HG03103 (cell line): ENCODE measurements at regions not wholly inside any gene's neighbourhood (a gene's known extent, or its start where the extent isn't known, plus 50 kb on each side); places are given as distances from the start of the nearest gene placed in this dataset.

ENCODE experiments used
- ATAC-seq: cut with Tn5 transposase; IDR thresholded peaks from one replicate; pipeline ENCODE4 v1.9.1; 2021; ENCODE audit warnings: low read depth; ENCODE audit not compliant: unreplicated experiment

GRCh38 chr6:144888621-144889020 is 603.5 kb downstream of the UTRN start:
- no peak for ATAC-seq

- ATAC-seq: no peak
These were observed 608.6 kb downstream of the UTRN start for GRCh38 chr6:144893680-144894151.

GRCh38 chr6:144894240-144894639 is 609.1 kb downstream of the UTRN start:
- ATAC-seq: no peak

GRCh38 chr6:144895313-144896278 is 610.5 kb downstream of the UTRN start:
- no peak for ATAC-seq

GRCh38 chr6:144896289-144896688 is 611.2 kb downstream of the UTRN start:
- ATAC-seq: no peak

- ATAC-seq: no peak
These were observed 611.7 kb downstream of the UTRN start for GRCh38 chr6:144896871-144897270.

- ATAC-seq: no peak
These were observed 612.3 kb downstream of the UTRN start for GRCh38 chr6:144897441-144897921.

- ATAC-seq: no peak
These were observed 613.0 kb downstream of the UTRN start for GRCh38 chr6:144898052-144898689.

GRCh38 chr6:144898741-144899140 is 613.6 kb downstream of the UTRN start:
- no peak for ATAC-seq

- no peak for ATAC-seq
These were observed 614.0 kb downstream of the UTRN start for GRCh38 chr6:144899161-144899560.

GRCh38 chr6:144901412-144901811 is 616.3 kb downstream of the UTRN start:
- no peak for ATAC-seq

- ATAC-seq: no peak
These were observed 622.9 kb downstream of the UTRN start for GRCh38 chr6:144908004-144908403.

- no peak for ATAC-seq
These were observed 624.7 kb downstream of the UTRN start for GRCh38 chr6:144909753-144910285.

GRCh38 chr6:144911322-144911721 is 626.2 kb downstream of the UTRN start:
- ATAC-seq: no peak

- ATAC-seq: no peak
These were observed 627.3 kb downstream of the UTRN start for GRCh38 chr6:144912474-144912873.

GRCh38 chr6:144918073-144918472 is 632.9 kb downstream of the UTRN start:
- no peak for ATAC-seq

GRCh38 chr6:144919560-144919959 is 634.4 kb downstream of the UTRN start:
- no peak for ATAC-seq

GRCh38 chr6:144920391-144920961 is 635.3 kb downstream of the UTRN start:
- ATAC-seq: no peak

- no peak for ATAC-seq
These were observed 636.3 kb downstream of the UTRN start for GRCh38 chr6:144921206-144921975.

- ATAC-seq: no peak
These were observed 637.1 kb downstream of the UTRN start for GRCh38 chr6:144922120-144922722.
